H9 (cell line): ENCODE measurements at regions not wholly inside any gene's neighbourhood (a gene's known extent, or its start where the extent isn't known, plus 50 kb on each side); places are given as distances from the start of the nearest gene placed in this dataset.

Source experiments
- DNase-seq: peaks from one replicate; pipeline ENCODE4 v3.0.0-alpha.2; 2017
- H2AFZ ChIP-seq: one replicate; pipeline ENCODE4 v1.6.1; 2013; ENCODE audit warnings: mild to moderate bottlenecking, low read length, control low read depth, moderate library complexity
- H2AK5ac ChIP-seq: 2 replicates; pipeline ENCODE4 v1.6.1; 2013; ENCODE audit warnings: low read length, control low read depth, mixed read lengths; ENCODE audit not compliant: insufficient read length
- H2BK120ac ChIP-seq: one replicate; pipeline ENCODE4 v1.6.1; 2013; ENCODE audit warnings: low read depth, mild to moderate bottlenecking, low read length, control low read depth, inconsistent platforms; ENCODE audit not compliant: poor library complexity, severe bottlenecking
- H2BK12ac ChIP-seq: 2 replicates; pipeline ENCODE4 v1.6.1; 2013; ENCODE audit warnings: low read length, control low read depth, mixed read lengths, low read depth; ENCODE audit not compliant: insufficient read length
- H2BK15ac ChIP-seq: 2 replicates; pipeline ENCODE4 v1.6.1; 2013; ENCODE audit warnings: low read depth, low read length, control low read depth
- H2BK20ac ChIP-seq: one replicate; pipeline ENCODE4 v1.6.1; 2013; ENCODE audit warnings: low read depth, mild to moderate bottlenecking, low read length, control low read depth, inconsistent platforms; ENCODE audit not compliant: poor library complexity, severe bottlenecking
- H2BK5ac ChIP-seq: 2 replicates; pipeline ENCODE4 v1.6.1; 2013; ENCODE audit warnings: low read length, control low read depth, mixed read lengths; ENCODE audit not compliant: insufficient read length
- H3K14ac ChIP-seq: 2 replicates; pipeline ENCODE4 v1.6.1; 2013; ENCODE audit warnings: low read length, control low read depth; ENCODE audit not compliant: insufficient read depth
- H3K18ac ChIP-seq: 2 replicates; pipeline ENCODE4 v1.6.1; 2013; ENCODE audit warnings: low read depth, mild to moderate bottlenecking, mixed read lengths, low read length, control low read depth; ENCODE audit not compliant: insufficient read length
- H3K23ac ChIP-seq: 2 replicates; pipeline ENCODE4 v1.6.1; 2013; ENCODE audit warnings: low read length, control low read depth, mixed read lengths, low read depth; ENCODE audit not compliant: insufficient read length
- H3K23me2 ChIP-seq: 2 replicates; pipeline ENCODE4 v1.6.1; 2013; ENCODE audit warnings: low read depth, mild to moderate bottlenecking, mixed read lengths, low read length, control low read depth; ENCODE audit not compliant: insufficient read length, poor library complexity, severe bottlenecking
- H3K27ac ChIP-seq: 2 replicates; pipeline ENCODE4 v1.5.1; 2013; ENCODE audit warnings: low read length, control low read depth, mixed read lengths, low read depth; ENCODE audit not compliant: insufficient read length
- H3K27me3 ChIP-seq: 2 replicates; pipeline ENCODE4 v1.6.1; 2013; ENCODE audit warnings: low read length, control low read depth, inconsistent platforms; ENCODE audit not compliant: insufficient read depth
- H3K4ac ChIP-seq: 2 replicates; pipeline ENCODE4 v1.6.1; 2013; ENCODE audit warnings: low read depth, mild to moderate bottlenecking, control low read depth, inconsistent platforms, low read length, moderate library complexity
- H3K4me1 ChIP-seq: 2 replicates; pipeline ENCODE4 v1.6.1; 2013; ENCODE audit warnings: low read length, control low read depth, inconsistent platforms; ENCODE audit not compliant: insufficient read depth
- H3K4me2 ChIP-seq: 2 replicates; pipeline ENCODE4 v1.6.1; 2013; ENCODE audit warnings: low read length, control low read depth, mixed read lengths; ENCODE audit not compliant: insufficient read length, insufficient read depth
- H3K56ac ChIP-seq: 2 replicates; pipeline ENCODE4 v1.6.1; 2013; ENCODE audit warnings: low read depth, mild to moderate bottlenecking, mixed read lengths, low read length, control low read depth; ENCODE audit not compliant: insufficient read length
- H3K79me1 ChIP-seq: 2 replicates; pipeline ENCODE4 v1.6.1; 2013; ENCODE audit warnings: low read depth, mild to moderate bottlenecking, moderate library complexity, low read length, control low read depth, inconsistent platforms; ENCODE audit not compliant: insufficient read depth, poor library complexity, severe bottlenecking
- H3K79me2 ChIP-seq: 2 replicates; pipeline ENCODE4 v1.6.1; 2013; ENCODE audit warnings: low read length, control low read depth, inconsistent platforms; ENCODE audit not compliant: insufficient read depth
- H3K9ac ChIP-seq: 2 replicates; pipeline ENCODE4 v1.6.1; 2013; ENCODE audit warnings: low read length, control low read depth, mixed read lengths; ENCODE audit not compliant: insufficient read length; ENCODE audit errors: extremely low read depth
- H3K9me3 ChIP-seq: one replicate; pipeline ENCODE4 v1.6.1; 2013; ENCODE audit warnings: low read depth, low read length, inconsistent platforms; ENCODE audit not compliant: control insufficient read depth
- H3T11ph ChIP-seq: one replicate; pipeline ENCODE4 v1.6.1; 2013; ENCODE audit warnings: mild to moderate bottlenecking, low read length, control low read depth, inconsistent platforms
- H4K20me1 ChIP-seq: one replicate; pipeline ENCODE4 v1.6.1; 2013; ENCODE audit not compliant: control insufficient read depth, insufficient read length, insufficient read depth
- H4K5ac ChIP-seq: 2 replicates; pipeline ENCODE4 v1.6.1; 2013; ENCODE audit warnings: low read depth, mild to moderate bottlenecking, mixed read lengths, low read length, control low read depth; ENCODE audit not compliant: insufficient read length
- H4K8ac ChIP-seq: replicated peaks from 2 replicates; pipeline ENCODE4 v1.6.1; 2013; ENCODE audit warnings: low read length, control low read depth, mixed read lengths, low read depth; ENCODE audit not compliant: insufficient read length
- H4K91ac ChIP-seq: 2 replicates; pipeline ENCODE4 v1.6.1; 2013; ENCODE audit warnings: low read depth, mild to moderate bottlenecking, moderate library complexity, mixed read lengths, low read length, control low read depth; ENCODE audit not compliant: insufficient read length
- H3K27ac Mint-ChIP-seq, 3 experiments: 2 replicates in 2 of 3; 3 replicates in 1 of 3; pipeline ENCODE4 v1.8.0; 2020 to 2021; ENCODE audit warnings: mixed read lengths in 3 of 3, mild to moderate bottlenecking in 1 of 3, moderate library complexity in 1 of 3
- H3K27me3 Mint-ChIP-seq: 2 replicates; pipeline ENCODE4 v1.8.0; 2021; ENCODE audit warnings: low read depth, mild to moderate bottlenecking, moderate library complexity, mixed read lengths
- H3K36me3 Mint-ChIP-seq, 3 experiments: 2 replicates in 2 of 3; 3 replicates in 1 of 3; pipeline ENCODE4 v1.8.0; 2020 to 2021; ENCODE audit warnings: low read depth in 3 of 3, mixed read lengths in 3 of 3; ENCODE audit not compliant: insufficient read depth in 1 of 3
- H3K4me1 Mint-ChIP-seq, 2 experiments: 2 replicates each; pipeline ENCODE4 v1.8.0; 2020; ENCODE audit warnings: mixed read lengths in 2 of 2
- H3K4me3 Mint-ChIP-seq, 2 experiments: 2 replicates in 1 of 2; 3 replicates in 1 of 2; pipeline ENCODE4 v1.8.0; 2020 to 2021; ENCODE audit warnings: mild to moderate bottlenecking in 2 of 2, mixed read lengths in 2 of 2, moderate library complexity in 1 of 2
- H3K9me3 Mint-ChIP-seq, 2 experiments: 2 replicates in 1 of 2; 3 replicates in 1 of 2; pipeline ENCODE4 v1.8.0; 2020; ENCODE audit warnings: mild to moderate bottlenecking in 2 of 2, mixed read lengths in 2 of 2, moderate library complexity in 1 of 2
- WGBS: extraction: QIAGEN DNeasy Blood & Tissue Kit; methylation state at CpG from one replicate; pipeline ENCODE4 v1.1.7; 2013; ENCODE audit warnings: missing lambda C conversion rate, low lambda C conversion rate, mixed read lengths; ENCODE audit not compliant: insufficient read length; ENCODE audit errors: extremely low coverage; 5-methylcytosine and 5-hydroxymethylcytosine counted together
- TF ChIP-seq, protein P1 (sequence below): fragments of 200-600 bp; sonication (generic); conservative IDR thresholded peaks from 3 replicates; pipeline ENCODE4 v1.8.0; 2021; ENCODE audit warnings: antibody characterized with exemption, mild to moderate bottlenecking

DNA sequence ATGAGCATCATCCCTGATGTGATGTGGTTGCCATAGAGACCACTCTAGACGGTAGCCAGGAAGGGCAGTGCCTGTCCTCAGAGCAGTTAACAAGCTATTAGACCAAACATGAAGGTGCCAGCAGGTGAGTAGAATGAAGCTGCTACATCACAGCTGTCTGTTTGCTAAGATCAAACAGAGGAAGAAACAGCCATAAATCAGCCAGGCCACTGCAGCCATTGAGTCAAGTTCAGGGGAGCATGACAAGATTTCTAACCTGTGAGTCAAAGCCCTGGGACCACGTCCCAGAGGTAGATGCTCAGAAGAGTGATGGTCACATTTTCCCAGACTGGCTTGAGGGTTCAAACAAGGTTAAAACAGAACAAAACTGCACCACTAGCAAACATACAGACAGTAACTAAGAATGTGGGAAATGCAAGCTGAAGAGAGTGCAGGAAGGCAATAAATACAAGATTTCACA is 450.6 kb upstream of the DAB1 start:
- Histone ChIP-seq H3K14ac (no peak overlapping the region), H3K27ac (no peak overlapping the region), H3K4me1 (no peaks in the 10 kb centered on the region), H2BK15ac (no peak overlapping the region), H4K5ac (no peak overlapping the region), H3K9ac (no peak overlapping the region), H4K8ac (no peak overlapping the region), H4K91ac (no peak overlapping the region), H3K4me2 (no peak overlapping the region), H2BK5ac (no peak overlapping the region), H2BK120ac (no peak overlapping the region), H2BK20ac (no peak overlapping the region), H3K9me3 (no peaks in the 10 kb centered on the region), H3T11ph (no peak overlapping the region), H3K23ac (no peak overlapping the region), H3K18ac (no peak overlapping the region), H2BK12ac (no peak overlapping the region), H3K23me2 (no peaks in the 10 kb centered on the region), H3K4ac (no peak overlapping the region), H3K79me2 (no peaks in the 10 kb centered on the region), H2AFZ (no peak overlapping the region), H3K56ac (no peak overlapping the region), H3K27me3 (no peaks in the 10 kb centered on the region), H2AK5ac (no peak overlapping the region), H4K20me1 (no peaks in the 10 kb centered on the region), H3K79me1 (no peaks in the 10 kb centered on the region)
- H3K4me3 Mint-ChIP-seq, result no peak overlapping the region
- no peak for DNase-seq
- no peaks in the 10 kb centered on the region for H3K36me3 Mint-ChIP-seq
- peak overlapping the region in 1 of 3 experiments; percentile 28; a peak in 1 of 7 replicates for H3K27ac Mint-ChIP-seq
- no CpG with 5 or more reads among the region's 2 CpGs for WGBS
- TF ChIP-seq, protein P1, sequence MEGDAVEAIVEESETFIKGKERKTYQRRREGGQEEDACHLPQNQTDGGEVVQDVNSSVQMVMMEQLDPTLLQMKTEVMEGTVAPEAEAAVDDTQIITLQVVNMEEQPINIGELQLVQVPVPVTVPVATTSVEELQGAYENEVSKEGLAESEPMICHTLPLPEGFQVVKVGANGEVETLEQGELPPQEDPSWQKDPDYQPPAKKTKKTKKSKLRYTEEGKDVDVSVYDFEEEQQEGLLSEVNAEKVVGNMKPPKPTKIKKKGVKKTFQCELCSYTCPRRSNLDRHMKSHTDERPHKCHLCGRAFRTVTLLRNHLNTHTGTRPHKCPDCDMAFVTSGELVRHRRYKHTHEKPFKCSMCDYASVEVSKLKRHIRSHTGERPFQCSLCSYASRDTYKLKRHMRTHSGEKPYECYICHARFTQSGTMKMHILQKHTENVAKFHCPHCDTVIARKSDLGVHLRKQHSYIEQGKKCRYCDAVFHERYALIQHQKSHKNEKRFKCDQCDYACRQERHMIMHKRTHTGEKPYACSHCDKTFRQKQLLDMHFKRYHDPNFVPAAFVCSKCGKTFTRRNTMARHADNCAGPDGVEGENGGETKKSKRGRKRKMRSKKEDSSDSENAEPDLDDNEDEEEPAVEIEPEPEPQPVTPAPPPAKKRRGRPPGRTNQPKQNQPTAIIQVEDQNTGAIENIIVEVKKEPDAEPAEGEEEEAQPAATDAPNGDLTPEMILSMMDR, result no peak
- no peaks in the 10 kb centered on the region for H3K4me1 Mint-ChIP-seq
- no peaks in the 10 kb centered on the region for H3K27me3 Mint-ChIP-seq
- H3K9me3 Mint-ChIP-seq, result no peaks in the 10 kb centered on the region
